Heart right ventricle (tissue), 16 donors: ENCODE measurements at regions not wholly inside any gene's neighbourhood (a gene's known extent, or its start where the extent isn't known, plus 50 kb on each side); places are given as distances from the start of the nearest gene placed in this dataset.

ENCODE experiments used
- ATAC-seq, 8 donors: fragments of 200-7000 bp; cut with Tn5 transposase; one replicate each; pipeline ENCODE4 v1.9.1; 2020; ENCODE audit warnings: mild to moderate bottlenecking in 8 of 8, moderate library complexity in 8 of 8, moderate number of reproducible peaks in 1 of 8
- DNase-seq, 2 donors: peaks; one replicate each; pipeline ENCODE4 v3.0.0-alpha.2; 2020
- H3K27ac ChIP-seq, 10 donors: fragments of 200-600 bp; sonication (generic) in 2 of 10; one replicate each; pipeline versions ENCODE4 v1.5.0 to v1.8.0; 2020 to 2022; ENCODE audit warnings: mild to moderate bottlenecking in 3 of 10
- H3K27me3 ChIP-seq, 7 donors: fragments of 200-600 bp; one replicate each; pipeline ENCODE4 v1.8.0; 2021 to 2022; ENCODE audit warnings: mild to moderate bottlenecking in 2 of 7
- H3K36me3 ChIP-seq, 9 donors: fragments of 200-600 bp; sonication (generic) in 1 of 9; one replicate each; pipeline versions ENCODE4 v1.5.0 to v1.8.0; 2020 to 2022; ENCODE audit warnings: mild to moderate bottlenecking in 2 of 9
- H3K4me1 ChIP-seq, 9 donors: fragments of 200-600 bp; sonication (generic) in 1 of 9; one replicate each; pipeline versions ENCODE4 v1.5.0 to v1.8.0; 2020 to 2022; ENCODE audit warnings: mild to moderate bottlenecking in 4 of 9
- H3K4me3 ChIP-seq, 10 donors: fragments of 200-600 bp; sonication (generic) in 2 of 10; one replicate each; pipeline versions ENCODE4 v1.5.0 to v1.8.0; 2020 to 2022; ENCODE audit warnings: mild to moderate bottlenecking in 7 of 10, moderate library complexity in 2 of 10
- H3K9me3 ChIP-seq, 11 donors: fragments of 200-600 bp in 10 of 11; sonication (generic) in 2 of 11; one replicate each; pipeline versions ENCODE4 v1.5.0 to v1.8.0; 2013 to 2022; ENCODE audit warnings: mild to moderate bottlenecking in 2 of 11, control low read depth in 1 of 11, moderate library complexity in 1 of 11
- WGBS, 2 donors: extraction: QIAGEN DNeasy Blood & Tissue Kit; methylation state at CpG; one replicate each; pipeline ENCODE4 v1.1.7; 2013; ENCODE audit warnings: inconsistent platforms in 1 of 2; 5-methylcytosine and 5-hydroxymethylcytosine counted together
- intact Hi-C, 10 donors: fragments of 100-400 bp; cut with DNase I; formaldehyde crosslinking; loops; one replicate each; pipeline versions ENCODE4 v1.11.1 to v1.14.2; 2022
- TF ChIP-seq, protein P1 (sequence below), 9 donors: fragments of 200-600 bp; sonication (generic) in 2 of 9; IDR thresholded peaks; one replicate each; pipeline versions ENCODE4 v1.5.0 to v1.8.0; 2021 to 2022; ENCODE audit warnings: antibody characterized with exemption in 9 of 9, mild to moderate bottlenecking in 5 of 9, moderate library complexity in 1 of 9
- donor health status: Arrhythmogenic right ventricular cardiomyopathy.
- donor health status: ischemic (EF 13 %, LVEDD 7.1; RV severe dilation, severe dysfunction).
- donor health status: healthy with polysubstance abuse.
- donor health status: DM: no; HTN: yes; CAD: no.
- donor health status: DM: no; HTN: no; CAD: no.
- donor health status: ischemic (EF 25% LVEDD 6.9; RV normal size, moderate dysfunction).
- donor health status: ischemic (EF 25% LVEDD 5.7; RV mildly dilated, moderate dysfunction).
- donor health status: healthy.
- donor health status: DM: yes; HTN: yes; CAD: no.
- donor health status: Ischemic cardiomyopathy.
- donor health status: ischemic (EF 35%, LVEDD 5.7; RV mildly dilated, moderate dysfunction).
- donor health status: nonischemic (EF 11% LVEDD 7.7; RV severe dilation, severe dysfunction).
- donor health status: DM: yes; HTN: yes; CAD: no.
- donor health status: PGD.
- donor health status: ischemic (EF 29% LVEDD 5.4; RV normal size, mild dysfunction).
- donor health status: nonischemic (EF 23%, LVEDD 6.1; RV moderate dilation, normal function).

DNA sequence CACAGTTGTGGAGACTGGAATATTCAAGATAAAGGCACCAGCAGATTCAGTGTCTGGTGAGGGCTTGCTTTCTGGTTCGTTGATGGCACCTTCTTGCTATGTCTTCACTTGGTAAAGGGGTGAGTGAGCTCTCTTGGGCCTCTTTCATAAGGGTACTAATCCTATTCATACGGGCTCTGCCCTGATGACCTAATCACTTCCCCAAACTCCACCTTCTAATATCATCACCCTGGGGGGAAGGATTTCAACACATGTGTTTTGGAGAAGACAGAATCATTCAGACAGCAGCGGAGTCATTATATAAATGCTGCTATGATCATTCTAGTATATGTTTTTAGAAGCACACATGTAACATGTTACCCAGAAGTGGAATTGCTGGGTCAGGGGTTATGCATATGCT, 295.3 kb upstream of the CTSO start:
- Histone ChIP-seq H3K9me3 (peaks cover 0 to 11% (median 0%) of the 10 kb centered on the region in 11 donors), H3K36me3 (no peaks in the 10 kb centered on the region), H3K27ac (no peak overlapping the region), H3K27me3 (no peaks in the 10 kb centered on the region), H3K4me3 (no peak overlapping the region), H3K4me1 (no peaks in the 10 kb centered on the region)
- 76 to 77% methylated on average over 3 of the region's 3 CpGs for WGBS, 2 donors
- DNase-seq = no peak
- intact Hi-C loops = no loop called here
- TF ChIP-seq, protein P1, sequence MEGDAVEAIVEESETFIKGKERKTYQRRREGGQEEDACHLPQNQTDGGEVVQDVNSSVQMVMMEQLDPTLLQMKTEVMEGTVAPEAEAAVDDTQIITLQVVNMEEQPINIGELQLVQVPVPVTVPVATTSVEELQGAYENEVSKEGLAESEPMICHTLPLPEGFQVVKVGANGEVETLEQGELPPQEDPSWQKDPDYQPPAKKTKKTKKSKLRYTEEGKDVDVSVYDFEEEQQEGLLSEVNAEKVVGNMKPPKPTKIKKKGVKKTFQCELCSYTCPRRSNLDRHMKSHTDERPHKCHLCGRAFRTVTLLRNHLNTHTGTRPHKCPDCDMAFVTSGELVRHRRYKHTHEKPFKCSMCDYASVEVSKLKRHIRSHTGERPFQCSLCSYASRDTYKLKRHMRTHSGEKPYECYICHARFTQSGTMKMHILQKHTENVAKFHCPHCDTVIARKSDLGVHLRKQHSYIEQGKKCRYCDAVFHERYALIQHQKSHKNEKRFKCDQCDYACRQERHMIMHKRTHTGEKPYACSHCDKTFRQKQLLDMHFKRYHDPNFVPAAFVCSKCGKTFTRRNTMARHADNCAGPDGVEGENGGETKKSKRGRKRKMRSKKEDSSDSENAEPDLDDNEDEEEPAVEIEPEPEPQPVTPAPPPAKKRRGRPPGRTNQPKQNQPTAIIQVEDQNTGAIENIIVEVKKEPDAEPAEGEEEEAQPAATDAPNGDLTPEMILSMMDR (IDR thresholded peaks at IDR 0.05) = no peak
- ATAC-seq = no peak

DNA sequence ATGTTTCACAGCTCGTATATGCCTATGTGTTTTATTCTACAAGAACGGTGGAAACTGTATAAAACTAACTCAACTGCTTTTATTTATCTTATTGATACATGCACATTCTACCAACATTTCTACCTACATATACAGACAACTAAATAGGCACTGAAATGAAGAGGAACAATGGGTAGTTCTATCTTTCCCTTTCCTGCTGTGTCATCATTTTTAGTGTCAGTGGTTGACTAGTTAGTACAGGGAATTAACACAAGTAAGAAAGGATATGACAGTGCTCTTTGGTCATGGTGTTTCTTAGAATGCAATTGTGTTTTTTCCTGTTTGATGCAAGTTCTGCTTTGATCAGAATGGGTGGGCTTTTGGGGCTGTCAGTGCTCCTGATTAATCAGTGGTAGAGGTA, 293.8 kb upstream of the CTSO start:
- Histone ChIP-seq H3K4me3 (no peak overlapping the region), H3K4me1 (no peaks in the 10 kb centered on the region), H3K36me3 (no peaks in the 10 kb centered on the region), H3K9me3 (peaks cover 0 to 13% (median 0%) of the 10 kb centered on the region in 11 donors), H3K27me3 (no peaks in the 10 kb centered on the region), H3K27ac (no peak overlapping the region)
- no peak for ATAC-seq
- WGBS, 2 donors = 46 to 65% methylated on average over 2 of the region's 2 CpGs
- TF ChIP-seq, protein P1 (IDR thresholded peaks at IDR 0.05) = no peak
- DNase-seq = no peak
- intact Hi-C loops = no loop called here

DNA sequence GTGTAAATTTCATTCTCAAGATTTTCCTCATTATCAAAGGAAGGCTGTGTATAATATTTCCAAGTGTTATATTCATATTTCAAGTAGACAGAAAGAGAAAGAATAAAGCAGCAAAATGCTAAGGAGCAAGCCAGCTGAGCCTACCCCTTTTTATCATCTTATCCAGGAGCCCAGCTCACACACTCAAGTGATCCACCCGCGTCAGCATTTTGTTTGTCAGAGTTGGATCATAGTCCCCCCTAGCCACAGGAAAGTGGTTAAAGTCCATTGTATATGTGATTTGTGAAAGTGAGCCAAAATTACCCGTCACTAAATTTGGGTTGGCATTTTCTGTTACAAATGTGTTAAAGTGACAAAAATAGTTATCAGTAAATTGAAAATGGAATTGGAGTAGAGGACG, 289.3 kb upstream of the CTSO start:
- Histone ChIP-seq H3K4me3 (no peak overlapping the region), H3K27me3 (no peaks in the 10 kb centered on the region), H3K27ac (no peak overlapping the region), H3K4me1 (no peaks in the 10 kb centered on the region), H3K9me3 (peaks cover 0 to 8% (median 0%) of the 10 kb centered on the region in 11 donors), H3K36me3 (no peaks in the 10 kb centered on the region)
- 80 to 83% methylated on average over 4 of the region's 4 CpGs for WGBS, 2 donors
- TF ChIP-seq, protein P1 (IDR thresholded peaks at IDR 0.05) = no peak
- ATAC-seq = no peak
- intact Hi-C loops = no loop called here
- DNase-seq = no peak

DNA sequence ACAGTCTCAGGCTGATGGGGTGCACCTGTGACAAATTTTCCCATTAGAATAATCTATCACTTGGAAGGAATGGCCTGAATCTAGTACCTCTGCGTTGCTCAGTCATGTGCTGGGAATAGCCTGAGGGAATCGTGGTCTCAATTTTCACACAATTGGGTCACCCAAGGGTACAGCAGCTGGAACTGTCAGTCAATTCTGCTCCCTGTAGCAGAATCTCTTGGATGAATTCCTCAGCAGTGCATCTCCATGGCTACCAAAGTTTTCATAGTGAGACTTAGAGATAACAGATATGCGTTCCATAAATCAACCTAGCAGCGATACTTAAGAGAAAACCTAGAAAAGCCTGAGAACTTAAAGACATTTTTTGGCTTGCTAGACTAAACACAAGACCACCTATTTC, 288.7 kb upstream of the CTSO start:
- ATAC-seq (no peak), DNase-seq (no peak)
- TF ChIP-seq, protein P1 (IDR thresholded peaks at IDR 0.05) = no peak
- WGBS, 2 donors = 61 to 64% methylated on average over 4 of the region's 4 CpGs
- Histone ChIP-seq H3K9me3 (peaks cover 0 to 8% (median 0%) of the 10 kb centered on the region in 11 donors), H3K27ac (no peak overlapping the region), H3K4me3 (no peak overlapping the region), H3K27me3 (no peaks in the 10 kb centered on the region), H3K36me3 (no peaks in the 10 kb centered on the region), H3K4me1 (no peaks in the 10 kb centered on the region)
- intact Hi-C loops = no loop called here
